HCT116 (cell line): ENCODE measurements at regions not wholly inside any gene's neighbourhood (a gene's known extent, or its start where the extent isn't known, plus 50 kb on each side); places are given as distances from the start of the nearest gene placed in this dataset.

ENCODE experiments used
- ATAC-seq: fragments of 200-7000 bp; cut with Tn5 transposase; 2 replicates; pipeline ENCODE4 v1.9.1; 2020; ENCODE audit warnings: mild to moderate bottlenecking, moderate library complexity
- BruUV-seq: library from RNA; stranded (reverse); fragments of 400-500 nt; replicated peaks from 2 replicates; lab custom pipeline; 2021; lab: Mats Ljungman, UMichigan
- CTCF ChIA-PET: fragments of 300-600 bp; sonication (Branson Sonifier 250); formaldehyde crosslinking; loops from one replicate; lab custom pipeline; 2021; ENCODE audit warnings: antibody characterized with exemption; lab: Charles Lee
- POLR2A ChIA-PET: fragments of 300-600, 350-600 bp; sonication (Branson Sonifier 250); formaldehyde crosslinking; loops from one replicate; lab custom pipeline; 2021; ENCODE audit warnings: antibody characterized with exemption; lab: Charles Lee
- RAD21 ChIA-PET, 2 experiments: fragments of 300-600 bp; sonication (Branson Sonifier 250); formaldehyde crosslinking; loops; one replicate each; lab custom pipeline; 2023; ENCODE audit warnings: low total read pairs in 2 of 2; ENCODE audit not compliant: uncharacterized antibody in 2 of 2, unreplicated experiment in 2 of 2, low non-redundant PET in 1 of 2; lab: Charles Lee
- DNase-seq: peaks from one replicate; pipeline ENCODE4 v3.0.0-alpha.2; 2010; ENCODE audit warnings: low read depth, low spot score
- H2AFZ ChIP-seq: fragments of 200-600 bp; shearing (Covaris generic), sonication (generic); 2 replicates; pipeline ENCODE4 v1.6.1; 2017; ENCODE audit warnings: low read depth, mixed run types, mixed read lengths, antibody characterized with exemption, low read length; ENCODE audit not compliant: poor library complexity, severe bottlenecking
- H3K27ac ChIP-seq: 2 replicates; pipeline ENCODE4 v1.5.1; 2012; ENCODE audit warnings: low read depth, low read length
- H3K27me3 ChIP-seq: fragments of 200-600 bp; sonication (generic); 2 replicates; pipeline ENCODE4 v1.6.1; 2016; ENCODE audit warnings: mixed run types, low read length, mixed read lengths; ENCODE audit not compliant: insufficient read depth
- H3K36me3 ChIP-seq, 2 experiments: fragments of 200-500 bp in 1 of 2; fragments of 200-600 bp in 1 of 2; sonication (Bioruptor generic) in 1 of 2; sonication (generic) in 1 of 2; 2 replicates each; pipeline versions ENCODE4 v1.5.1 to v1.6.1; 2014 to 2016; ENCODE audit warnings: low read length in 2 of 2, inconsistent platforms in 1 of 2, mixed read lengths in 1 of 2, mixed run types in 1 of 2; ENCODE audit not compliant: insufficient read depth in 2 of 2, control insufficient read depth in 1 of 2
- H3K4me1 ChIP-seq, 2 experiments: fragments of 200-600 bp in 1 of 2; sonication (generic) in 1 of 2; 2 replicates each; pipeline versions ENCODE4 v1.5.1 to v1.6.1; 2012 to 2017; ENCODE audit warnings: low read length in 2 of 2, inconsistent platforms in 1 of 2, mild to moderate bottlenecking in 1 of 2, mixed read lengths in 1 of 2, mixed run types in 1 of 2, moderate library complexity in 1 of 2; ENCODE audit not compliant: insufficient read depth in 2 of 2, control insufficient read depth in 1 of 2
- H3K4me2 ChIP-seq: fragments of 200-600 bp; sonication (generic); 2 replicates; pipeline ENCODE4 v1.6.1; 2017; ENCODE audit warnings: mixed run types, low read length, mixed read lengths
- H3K4me3 ChIP-seq, 2 experiments: fragments of 200-600 bp in 1 of 2; sonication (generic) in 1 of 2; replicated peaks in 1 of 2; 2 replicates each; pipeline ENCODE4 v1.5.1; 2011 to 2016; ENCODE audit warnings: low read length in 2 of 2, control low read depth in 1 of 2, low read depth in 1 of 2, mild to moderate bottlenecking in 1 of 2, mixed read lengths in 1 of 2, mixed run types in 1 of 2
- H3K79me2 ChIP-seq: fragments of 200-600 bp; sonication (generic); 2 replicates; pipeline ENCODE4 v1.6.1; 2017; ENCODE audit warnings: mild to moderate bottlenecking, mixed run types, low read length, moderate library complexity, mixed read lengths; ENCODE audit not compliant: insufficient read depth
- H3K9ac ChIP-seq: fragments of 200-600 bp; sonication (generic); 2 replicates; pipeline ENCODE4 v1.6.1; 2016; ENCODE audit warnings: low read length, mixed read lengths
- H3K9me2 ChIP-seq: fragments of 200-600 bp; sonication (generic), shearing (Covaris generic); 2 replicates; pipeline ENCODE4 v1.6.1; 2017; ENCODE audit warnings: mixed run types, mild to moderate bottlenecking, moderate library complexity; ENCODE audit not compliant: insufficient read depth
- H3K9me3 ChIP-seq, 2 experiments: fragments of 200-500 bp in 1 of 2; fragments of 200-600 bp in 1 of 2; sonication (Bioruptor generic) in 1 of 2; sonication (generic) in 1 of 2; 2 replicates each; pipeline ENCODE4 v1.6.1; 2014 to 2017; ENCODE audit warnings: low read length in 2 of 2, mixed read lengths in 2 of 2, inconsistent platforms in 1 of 2, low read depth in 1 of 2, mild to moderate bottlenecking in 1 of 2, mixed run types in 1 of 2, moderate library complexity in 1 of 2; ENCODE audit not compliant: control insufficient read depth in 1 of 2, insufficient read depth in 1 of 2
- H4K20me1 ChIP-seq: fragments of 200-600 bp; sonication (generic), shearing (Covaris generic); 2 replicates; pipeline ENCODE4 v1.6.1; 2017; ENCODE audit warnings: mixed run types, mild to moderate bottlenecking, moderate library complexity; ENCODE audit not compliant: insufficient read depth
- EGR1 ChIP-seq: IDR thresholded peaks from 2 replicates; pipeline ENCODE4 v1.6.1; 2012; ENCODE audit warnings: low read depth
- ELF1 ChIP-seq: IDR thresholded peaks from 2 replicates; pipeline ENCODE4 v1.6.1; 2012; ENCODE audit warnings: low read depth, borderline replicate concordance
- JUND ChIP-seq: IDR thresholded peaks from 2 replicates; pipeline ENCODE4 v1.6.1; 2012
- POLR2AphosphoS5 ChIP-seq: IDR thresholded peaks from 2 replicates; pipeline ENCODE4 v1.6.1; 2011; ENCODE audit warnings: mild to moderate bottlenecking, low read depth, low read length, moderate library complexity
- SIN3A ChIP-seq: IDR thresholded peaks from 2 replicates; pipeline ENCODE4 v1.6.1; 2012; ENCODE audit warnings: low read depth
- SP1 ChIP-seq: IDR thresholded peaks from 2 replicates; pipeline ENCODE4 v1.6.1; 2012; ENCODE audit warnings: low read depth
- SRF ChIP-seq: IDR thresholded peaks from 2 replicates; pipeline ENCODE4 v1.6.1; 2012; ENCODE audit warnings: low read depth
- YY1 ChIP-seq: IDR thresholded peaks from 2 replicates; pipeline ENCODE4 v1.6.1; 2011; ENCODE audit warnings: low read length, low read depth, moderate library complexity, mild to moderate bottlenecking; ENCODE audit not compliant: insufficient replicate concordance; ENCODE audit errors: extremely low read depth
- ZBTB33 ChIP-seq: IDR thresholded peaks from 2 replicates; pipeline ENCODE4 v1.6.1; 2011; ENCODE audit warnings: mild to moderate bottlenecking, low read length, moderate library complexity; ENCODE audit not compliant: insufficient replicate concordance; ENCODE audit errors: extremely low read depth
- ZFX ChIP-seq: fragments of 450-650 bp; IDR thresholded peaks from 2 replicates; pipeline ENCODE4 v1.6.1; 2017
- ZNF274 ChIP-seq: fragments of 200-500 bp; sonication (Bioruptor generic); IDR thresholded peaks from 2 replicates; pipeline ENCODE4 v1.6.1; 2014; ENCODE audit warnings: mild to moderate bottlenecking, low read depth, low read length, inconsistent platforms
- intact Hi-C: fragments of 100-400 bp; cut with micrococcal nuclease; formaldehyde crosslinking; loops from 2 replicates; pipeline ENCODE4 v1.10.0; 2022
- TF ChIP-seq, protein P1 (sequence below): IDR thresholded peaks from 2 replicates; pipeline ENCODE4 v1.6.1; 2012
- TF ChIP-seq, protein P2 (sequence below): IDR thresholded peaks from 2 replicates; pipeline ENCODE4 v1.6.1; 2012

DNA sequence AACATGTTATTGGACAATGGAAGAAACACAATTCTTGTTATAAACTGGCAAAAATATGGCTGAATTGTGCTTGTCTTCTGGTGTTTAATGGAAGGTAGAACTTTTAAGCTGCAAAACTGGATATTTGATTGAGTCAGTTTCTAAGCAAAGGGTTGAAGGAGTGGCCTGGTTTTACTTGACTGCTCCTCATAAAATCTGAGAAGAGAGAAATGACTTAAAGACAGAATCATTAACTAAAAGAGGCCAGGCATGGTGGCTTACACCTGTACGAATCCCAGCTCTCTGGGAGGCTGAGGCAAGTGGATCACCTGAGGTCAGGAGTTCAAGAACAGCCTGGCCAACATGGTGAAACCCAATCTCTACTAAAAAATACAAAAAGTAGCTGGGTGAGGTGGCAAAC lies 770.7 kb downstream of the CDH11 start:
- ChIA-PET CTCF (no interaction called here), POLR2A (no interaction called here), RAD21 (no interaction called here)
- Histone ChIP-seq H3K79me2 (no peaks in the 10 kb centered on the region), H3K9me2 (no peaks in the 10 kb centered on the region), H3K9ac (no peak overlapping the region), H4K20me1 (no peaks in the 10 kb centered on the region), H3K27ac (no peak overlapping the region), H2AFZ (no peak overlapping the region), H3K4me3 (no peak overlapping the region), H3K9me3 (peaks cover 0 to 14% of the 10 kb centered on the region in 2 experiments; a peak in 2 of 4 replicates), H3K4me2 (no peak overlapping the region), H3K4me1 (no peaks in the 10 kb centered on the region), H3K36me3 (no peaks in the 10 kb centered on the region), H3K27me3 (no peaks in the 10 kb centered on the region)
- no peak for DNase-seq
- ATAC-seq, result no peak
- TF ChIP-seq POLR2AphosphoS5, result no peak
- no peak for TF ChIP-seq ZBTB33
- TF ChIP-seq YY1, result no peak
- TF ChIP-seq, protein P1, sequence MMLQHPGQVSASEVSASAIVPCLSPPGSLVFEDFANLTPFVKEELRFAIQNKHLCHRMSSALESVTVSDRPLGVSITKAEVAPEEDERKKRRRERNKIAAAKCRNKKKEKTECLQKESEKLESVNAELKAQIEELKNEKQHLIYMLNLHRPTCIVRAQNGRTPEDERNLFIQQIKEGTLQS, result no peak
- no peak for TF ChIP-seq ELF1
- no peak for TF ChIP-seq SIN3A
- TF ChIP-seq, protein P2, sequence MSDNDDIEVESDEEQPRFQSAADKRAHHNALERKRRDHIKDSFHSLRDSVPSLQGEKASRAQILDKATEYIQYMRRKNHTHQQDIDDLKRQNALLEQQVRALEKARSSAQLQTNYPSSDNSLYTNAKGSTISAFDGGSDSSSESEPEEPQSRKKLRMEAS, result no peak
- no peak for TF ChIP-seq SRF
- no peak for TF ChIP-seq SP1
- no peak for TF ChIP-seq EGR1
- no peak for TF ChIP-seq ZFX
- no peak for TF ChIP-seq ZNF274
- no peak for TF ChIP-seq JUND
- no TSS peak for BruUV-seq
- intact Hi-C loops, result no loop called here
